ENCODE measurements at regions not wholly inside any gene's neighbourhood (a gene's known extent, or its start where the extent isn't known, plus 50 kb on each side); places are given as distances from the start of the nearest gene placed in this dataset.

DNA sequence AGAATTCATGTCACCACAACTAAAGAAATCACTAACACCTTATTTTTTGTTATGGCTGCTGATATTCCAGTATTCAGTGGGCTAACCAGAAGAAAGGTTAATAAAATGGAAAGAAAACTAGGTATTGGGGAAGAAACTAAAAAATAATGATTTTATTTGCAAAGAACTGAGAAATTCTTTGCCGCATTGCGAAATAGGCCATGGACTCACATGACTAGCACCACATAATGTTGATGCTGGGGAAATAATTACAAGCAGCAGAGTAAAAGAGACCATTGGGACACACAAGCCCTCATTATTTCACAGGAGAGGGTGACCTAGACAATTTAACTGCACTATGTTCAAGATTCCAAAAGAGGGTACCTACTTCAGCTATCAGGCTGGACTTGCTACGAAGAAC, 1411.5 kb downstream of the SLITRK5 start:
- TF ChIP-seq, protein P1, sequence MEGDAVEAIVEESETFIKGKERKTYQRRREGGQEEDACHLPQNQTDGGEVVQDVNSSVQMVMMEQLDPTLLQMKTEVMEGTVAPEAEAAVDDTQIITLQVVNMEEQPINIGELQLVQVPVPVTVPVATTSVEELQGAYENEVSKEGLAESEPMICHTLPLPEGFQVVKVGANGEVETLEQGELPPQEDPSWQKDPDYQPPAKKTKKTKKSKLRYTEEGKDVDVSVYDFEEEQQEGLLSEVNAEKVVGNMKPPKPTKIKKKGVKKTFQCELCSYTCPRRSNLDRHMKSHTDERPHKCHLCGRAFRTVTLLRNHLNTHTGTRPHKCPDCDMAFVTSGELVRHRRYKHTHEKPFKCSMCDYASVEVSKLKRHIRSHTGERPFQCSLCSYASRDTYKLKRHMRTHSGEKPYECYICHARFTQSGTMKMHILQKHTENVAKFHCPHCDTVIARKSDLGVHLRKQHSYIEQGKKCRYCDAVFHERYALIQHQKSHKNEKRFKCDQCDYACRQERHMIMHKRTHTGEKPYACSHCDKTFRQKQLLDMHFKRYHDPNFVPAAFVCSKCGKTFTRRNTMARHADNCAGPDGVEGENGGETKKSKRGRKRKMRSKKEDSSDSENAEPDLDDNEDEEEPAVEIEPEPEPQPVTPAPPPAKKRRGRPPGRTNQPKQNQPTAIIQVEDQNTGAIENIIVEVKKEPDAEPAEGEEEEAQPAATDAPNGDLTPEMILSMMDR (conservative IDR thresholded peaks at IDR 0.05; ENCODE audit: low read depth, low read length) = no peak
- no peak for TF ChIP-seq EZH2phosphoT487 (IDR thresholded peaks at IDR 0.05; ENCODE audit: borderline replicate concordance, low read length)
